ENCODE measurements at regions not wholly inside any gene's neighbourhood (a gene's known extent, or its start where the extent isn't known, plus 50 kb on each side); places are given as distances from the start of the nearest gene placed in this dataset.

DNA sequence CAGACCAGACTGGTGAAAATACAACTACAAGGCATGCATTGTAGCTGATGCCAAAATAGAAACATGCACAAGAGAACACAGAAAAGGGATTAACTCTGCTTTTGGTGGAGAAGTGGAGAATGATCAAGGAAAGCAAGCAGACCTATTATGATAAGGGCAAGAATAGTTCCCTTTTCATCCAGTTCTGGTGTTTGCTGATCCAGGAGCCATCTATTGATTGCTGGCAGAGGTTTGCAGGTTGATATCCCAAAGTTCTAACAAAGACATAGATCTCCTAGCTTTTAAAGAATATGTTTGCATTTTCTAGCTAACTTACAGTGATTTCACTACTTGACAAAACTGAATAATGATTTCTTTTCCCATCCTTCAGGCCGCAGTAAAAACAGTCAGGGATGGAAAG lies 166.2 kb upstream of the CDKN3 start:
- intact Hi-C loops (cut with micrococcal nuclease) = no loop called here
- DNase-seq = no peak
- H3K4me1 Mint-ChIP-seq = no peaks in the 10 kb centered on the region
- Histone ChIP-seq H2AFZ (ENCODE audit: insufficient read depth, low read depth, low read length, poor library complexity, severe bottlenecking) (no peak overlapping the region), H3K9ac (ENCODE audit: insufficient read depth, low read length, poor library complexity, severe bottlenecking) (no peak overlapping the region), H3K27ac (ENCODE audit: low read depth in 1 of 2, low read length in 2 of 2) (no peak overlapping the region), H3K4me2 (replicated peaks; ENCODE audit: extremely low read depth, low read length, poor library complexity, severe bottlenecking) (no peak overlapping the region), H3K9me3 (replicated peaks in 1 of 2; ENCODE audit: control insufficient read depth in 1 of 2, insufficient read depth in 1 of 2, low read length in 2 of 2) (no peaks in the 10 kb centered on the region), H3K36me3 (replicated peaks in 1 of 2; ENCODE audit: control insufficient read depth in 1 of 2, insufficient read depth in 2 of 2, low read length in 2 of 2) (no peaks in the 10 kb centered on the region), H3K79me2 (ENCODE audit: insufficient read depth, low read length) (no peaks in the 10 kb centered on the region), H3K4me1 (ENCODE audit: control insufficient read depth in 1 of 2, insufficient read depth in 2 of 2, low read length in 2 of 2) (no peaks in the 10 kb centered on the region), H4K20me1 (ENCODE audit: insufficient read depth, low read length) (no peaks in the 10 kb centered on the region), H3K27me3 (ENCODE audit: control insufficient read depth in 2 of 2, insufficient read depth in 2 of 2, low read length in 2 of 2) (no peaks in the 10 kb centered on the region), H3K4me3 (replicated peaks in 1 of 3; ENCODE audit: low read depth in 2 of 3, low read length in 3 of 3) (no peak overlapping the region)
- H3K9me3 Mint-ChIP-seq = peaks cover 0 to 12% (median 4%) of the 10 kb centered on the region in 7 donors
- H3K27ac Mint-ChIP-seq = no peak overlapping the region
- no peak overlapping the region for H3K4me3 Mint-ChIP-seq
- no CpG with 5 or more reads among the region's 1 CpG for WGBS (ENCODE audit: insufficient coverage)
- TF ChIP-seq, protein P1, sequence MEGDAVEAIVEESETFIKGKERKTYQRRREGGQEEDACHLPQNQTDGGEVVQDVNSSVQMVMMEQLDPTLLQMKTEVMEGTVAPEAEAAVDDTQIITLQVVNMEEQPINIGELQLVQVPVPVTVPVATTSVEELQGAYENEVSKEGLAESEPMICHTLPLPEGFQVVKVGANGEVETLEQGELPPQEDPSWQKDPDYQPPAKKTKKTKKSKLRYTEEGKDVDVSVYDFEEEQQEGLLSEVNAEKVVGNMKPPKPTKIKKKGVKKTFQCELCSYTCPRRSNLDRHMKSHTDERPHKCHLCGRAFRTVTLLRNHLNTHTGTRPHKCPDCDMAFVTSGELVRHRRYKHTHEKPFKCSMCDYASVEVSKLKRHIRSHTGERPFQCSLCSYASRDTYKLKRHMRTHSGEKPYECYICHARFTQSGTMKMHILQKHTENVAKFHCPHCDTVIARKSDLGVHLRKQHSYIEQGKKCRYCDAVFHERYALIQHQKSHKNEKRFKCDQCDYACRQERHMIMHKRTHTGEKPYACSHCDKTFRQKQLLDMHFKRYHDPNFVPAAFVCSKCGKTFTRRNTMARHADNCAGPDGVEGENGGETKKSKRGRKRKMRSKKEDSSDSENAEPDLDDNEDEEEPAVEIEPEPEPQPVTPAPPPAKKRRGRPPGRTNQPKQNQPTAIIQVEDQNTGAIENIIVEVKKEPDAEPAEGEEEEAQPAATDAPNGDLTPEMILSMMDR (IDR thresholded peaks at IDR 0.05) = no peak
- H3K36me3 Mint-ChIP-seq = no peaks in the 10 kb centered on the region
- H3K27me3 Mint-ChIP-seq (ENCODE audit: low read depth in 3 of 3) = peaks cover 2 to 6% (median 4%) of the 10 kb centered on the region in 3 donors

DNA sequence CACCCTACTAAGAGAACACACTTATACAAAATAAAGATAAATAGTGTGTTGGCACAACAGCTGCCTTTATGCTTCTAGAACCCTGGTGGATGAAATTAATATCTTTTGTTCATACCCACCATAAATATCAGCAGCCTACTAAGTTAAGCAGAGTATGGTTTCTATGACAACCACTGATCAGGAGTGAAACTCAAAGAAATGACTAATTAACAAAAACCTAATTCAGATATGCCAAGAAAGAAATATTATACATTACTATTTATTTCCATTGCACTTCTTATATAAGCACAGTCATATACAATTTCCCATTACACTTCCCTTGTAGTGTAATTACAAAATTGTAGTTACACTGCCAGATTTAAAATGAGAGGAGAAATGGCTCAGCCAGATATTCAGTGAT lies 164.1 kb upstream of the CDKN3 start:
- no peak overlapping the region for H3K4me2 ChIP-seq (replicated peaks; ENCODE audit: extremely low read depth, low read length, poor library complexity, severe bottlenecking)
- H3K4me3 Mint-ChIP-seq = no peak overlapping the region
- no peaks in the 10 kb centered on the region for H4K20me1 ChIP-seq (ENCODE audit: insufficient read depth, low read length)
- H3K9ac ChIP-seq (ENCODE audit: insufficient read depth, low read length, poor library complexity, severe bottlenecking) = no peak overlapping the region
- H3K79me2 ChIP-seq (ENCODE audit: insufficient read depth, low read length) = no peaks in the 10 kb centered on the region
- TF ChIP-seq, protein P1 (IDR thresholded peaks at IDR 0.05) = no peak
- no peak for DNase-seq
- H3K27ac Mint-ChIP-seq = no peak overlapping the region
- intact Hi-C loops (cut with micrococcal nuclease) = no loop called here
- no peaks in the 10 kb centered on the region for H3K36me3 ChIP-seq (replicated peaks in 1 of 2; ENCODE audit: control insufficient read depth in 1 of 2, insufficient read depth in 2 of 2, low read length in 2 of 2)
- H3K4me1 Mint-ChIP-seq = no peaks in the 10 kb centered on the region
- peaks cover 0 to 12% (median 4%) of the 10 kb centered on the region in 7 donors for H3K9me3 Mint-ChIP-seq
- no peak overlapping the region for H3K4me3 ChIP-seq (replicated peaks in 1 of 3; ENCODE audit: low read depth in 2 of 3, low read length in 3 of 3)
- H3K36me3 Mint-ChIP-seq = no peaks in the 10 kb centered on the region
- no peaks in the 10 kb centered on the region for H3K27me3 ChIP-seq (ENCODE audit: control insufficient read depth in 2 of 2, insufficient read depth in 2 of 2, low read length in 2 of 2)
- H3K9me3 ChIP-seq (replicated peaks in 1 of 2; ENCODE audit: control insufficient read depth in 1 of 2, insufficient read depth in 1 of 2, low read length in 2 of 2) = no peaks in the 10 kb centered on the region
- peaks cover 2 to 6% (median 5%) of the 10 kb centered on the region in 3 donors for H3K27me3 Mint-ChIP-seq (ENCODE audit: low read depth in 3 of 3)
- no peak overlapping the region for H3K27ac ChIP-seq (ENCODE audit: low read depth in 1 of 2, low read length in 2 of 2)
- no peak overlapping the region for H2AFZ ChIP-seq (ENCODE audit: insufficient read depth, low read depth, low read length, poor library complexity, severe bottlenecking)
- no peaks in the 10 kb centered on the region for H3K4me1 ChIP-seq (ENCODE audit: control insufficient read depth in 1 of 2, insufficient read depth in 2 of 2, low read length in 2 of 2)

Data from CD14-positive monocyte (primary cell).